Activated CD4-positive, alpha-beta T cell treated with anti-CD3 and anti-CD28 coated beads for 24 hours (primary cell): ENCODE measurements at regions not wholly inside any gene's neighbourhood (a gene's known extent, or its start where the extent isn't known, plus 50 kb on each side); places are given as distances from the start of the nearest gene placed in this dataset.
A peak's percentile ranks its signal among the peaks of the same experiment; 100 is the strongest.

Experiments used
- DNase-seq, 2 donors: peaks; one replicate each; pipeline ENCODE4 v3.0.0-alpha.2; 2020; ENCODE audit warnings: low read depth in 2 of 2

GRCh38 chr9:85260275-85260845 is 481.4 kb downstream of the AGTPBP1 start:
- no peak for DNase-seq

DNA sequence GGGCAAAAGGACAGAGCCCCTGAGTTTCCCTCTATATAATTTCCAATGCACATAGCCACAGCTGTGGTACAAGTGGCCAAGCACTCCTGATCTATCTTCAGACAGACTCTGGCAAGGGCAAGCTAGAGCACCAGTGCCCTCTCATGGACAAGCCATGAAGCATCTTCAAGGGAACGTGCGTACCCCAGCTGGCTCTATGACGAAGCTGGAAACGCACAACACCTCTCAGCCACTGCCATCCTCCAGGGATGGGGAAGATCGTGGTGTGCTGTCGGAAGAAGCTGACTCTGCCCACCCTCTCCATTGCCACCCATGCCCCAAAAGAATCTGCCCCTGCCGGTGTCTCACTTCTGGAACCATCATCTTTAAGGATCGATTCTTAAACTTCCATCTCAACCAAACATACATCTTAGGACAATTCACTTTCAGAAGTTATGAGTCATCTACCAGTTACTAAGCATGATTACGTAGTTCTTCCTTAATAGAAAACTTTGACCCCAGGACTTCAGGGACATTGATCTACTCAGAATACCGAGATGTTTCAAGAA is 482.9 kb downstream of the AGTPBP1 start:
- no peak for DNase-seq

- no peak for DNase-seq
Observed at GRCh38 chr9:85258236-85258635, 483.5 kb downstream of the AGTPBP1 start.

- DNase-seq, result no peak
Observed at GRCh38 chr9:85249313-85249621, 492.5 kb downstream of the AGTPBP1 start.

DNA sequence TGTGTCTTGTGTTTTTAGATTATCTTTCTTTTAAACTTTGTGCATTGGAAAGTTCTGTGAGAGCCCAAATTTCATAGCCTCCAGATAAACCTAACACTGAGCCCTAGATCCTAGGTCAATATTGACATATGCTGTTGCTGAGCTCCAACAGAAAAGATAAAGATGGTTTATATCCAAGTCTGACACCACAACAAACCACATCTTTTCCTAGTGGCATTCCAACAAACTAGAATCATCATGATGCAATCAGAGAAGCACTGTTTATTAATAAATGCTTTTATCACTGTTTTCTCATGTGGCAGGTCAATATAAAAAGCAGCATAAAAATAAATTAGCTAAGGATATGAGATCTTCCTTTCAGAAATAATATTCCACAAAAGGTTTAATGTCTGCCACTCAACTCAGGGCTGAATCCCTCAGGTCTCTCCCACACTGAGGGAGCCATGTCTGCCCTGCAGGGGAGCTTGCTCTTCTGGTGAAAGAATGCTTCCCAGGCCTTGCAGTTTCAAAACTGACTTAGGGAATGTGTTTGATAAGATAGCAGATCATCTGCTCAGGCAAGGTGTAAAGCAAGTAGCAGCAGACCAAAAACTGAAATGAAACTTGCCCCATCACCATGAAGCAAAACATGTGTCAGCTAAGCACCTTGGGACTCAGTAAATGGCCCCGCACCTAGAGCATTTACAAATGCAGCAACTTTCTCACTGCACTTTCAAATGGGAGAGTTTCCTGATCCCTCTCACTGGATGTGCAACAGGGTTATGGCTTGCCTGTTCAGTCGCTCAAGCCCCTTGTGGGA is 493.0 kb downstream of the AGTPBP1 start:
- DNase-seq, result no peak

GRCh38 chr9:85246541-85246940 is 495.2 kb downstream of the AGTPBP1 start:
- no peak for DNase-seq

- no peak for DNase-seq
Observed at GRCh38 chr9:85244856-85245255, 496.9 kb downstream of the AGTPBP1 start.

- no peak for DNase-seq
Observed at GRCh38 chr9:85243977-85244376, 497.8 kb downstream of the AGTPBP1 start.

GRCh38 chr9:85237478-85237877 is 504.3 kb downstream of the AGTPBP1 start:
- DNase-seq, result no peak

GRCh38 chr9:85230081-85230480 is 511.7 kb downstream of the AGTPBP1 start:
- no peak for DNase-seq

DNA sequence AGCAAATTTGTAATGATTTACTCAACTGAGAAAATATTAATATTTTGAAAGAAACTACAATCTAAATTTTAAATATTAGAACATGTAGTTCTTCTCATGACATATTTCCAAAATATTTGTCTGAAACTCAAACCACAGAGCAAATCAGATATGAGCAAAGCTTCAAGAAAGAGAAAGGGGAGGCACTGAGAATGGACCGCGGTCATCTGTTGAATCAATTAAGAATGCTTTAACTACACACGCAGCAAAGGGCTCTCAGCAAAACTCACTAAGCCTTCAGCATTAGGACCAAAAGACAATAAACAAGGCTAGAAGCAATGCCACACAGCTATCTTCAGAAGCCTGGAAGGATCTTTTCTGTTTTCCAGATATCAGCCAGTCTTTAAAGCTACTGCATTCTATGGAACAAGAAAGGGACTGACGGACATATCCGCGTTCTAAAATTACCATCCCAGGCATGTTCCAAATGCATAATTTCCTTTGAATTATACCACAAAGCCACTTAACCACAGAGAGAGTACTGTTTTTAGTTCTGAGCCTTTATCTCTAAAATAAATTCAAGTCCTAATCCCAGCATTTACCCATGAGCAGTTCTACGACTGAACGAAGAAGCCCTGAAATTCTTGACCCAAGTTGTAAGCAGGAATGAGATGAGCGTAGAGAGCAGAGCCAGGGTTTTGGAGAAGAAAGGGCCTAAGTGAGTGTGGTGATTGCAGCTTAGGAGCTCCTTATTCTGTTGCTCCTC is 513.5 kb downstream of the AGTPBP1 start:
- DNase-seq, result no peak

DNA sequence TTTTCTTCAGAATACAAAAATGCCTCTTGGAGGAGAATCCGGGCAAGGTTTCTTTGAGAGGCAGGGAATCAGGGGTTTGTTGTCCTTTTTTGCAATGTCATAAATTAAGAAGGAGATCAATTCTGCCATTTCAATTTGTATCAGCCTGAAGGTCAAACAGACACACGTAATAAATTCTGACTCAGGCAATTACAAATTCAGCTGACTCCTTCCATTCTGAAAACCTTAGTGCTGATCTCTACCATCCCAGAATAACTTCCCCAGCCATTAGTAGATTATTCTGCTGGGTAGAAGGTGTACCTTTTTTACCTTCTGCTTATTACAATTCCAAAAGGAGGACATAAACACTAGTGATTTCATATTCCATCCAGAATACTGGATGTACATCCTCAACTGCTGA is 516.6 kb downstream of the AGTPBP1 start:
- DNase-seq, result no peak

GRCh38 chr9:85224729-85225128 is 517.0 kb downstream of the AGTPBP1 start:
- DNase-seq, result no peak

DNA sequence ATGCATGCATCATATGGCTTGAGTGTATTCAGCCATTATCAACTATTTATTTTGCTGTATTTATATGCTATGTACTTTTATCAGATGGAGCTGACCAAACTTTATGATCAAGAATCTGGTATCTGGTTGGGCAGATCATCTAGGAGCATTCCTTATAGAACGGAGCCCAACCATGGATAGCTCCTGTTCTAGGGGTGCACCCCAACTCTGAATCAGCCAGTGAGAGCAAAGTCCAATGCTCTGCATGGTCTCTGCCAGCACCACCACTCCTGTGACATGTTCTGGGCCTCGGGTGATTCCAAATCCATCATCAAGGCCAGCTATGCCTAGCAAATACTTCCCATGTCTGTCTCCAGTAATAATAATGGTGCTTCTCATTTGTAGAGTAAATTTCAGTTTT is 517.5 kb downstream of the AGTPBP1 start:
- DNase-seq, result no peak

DNA sequence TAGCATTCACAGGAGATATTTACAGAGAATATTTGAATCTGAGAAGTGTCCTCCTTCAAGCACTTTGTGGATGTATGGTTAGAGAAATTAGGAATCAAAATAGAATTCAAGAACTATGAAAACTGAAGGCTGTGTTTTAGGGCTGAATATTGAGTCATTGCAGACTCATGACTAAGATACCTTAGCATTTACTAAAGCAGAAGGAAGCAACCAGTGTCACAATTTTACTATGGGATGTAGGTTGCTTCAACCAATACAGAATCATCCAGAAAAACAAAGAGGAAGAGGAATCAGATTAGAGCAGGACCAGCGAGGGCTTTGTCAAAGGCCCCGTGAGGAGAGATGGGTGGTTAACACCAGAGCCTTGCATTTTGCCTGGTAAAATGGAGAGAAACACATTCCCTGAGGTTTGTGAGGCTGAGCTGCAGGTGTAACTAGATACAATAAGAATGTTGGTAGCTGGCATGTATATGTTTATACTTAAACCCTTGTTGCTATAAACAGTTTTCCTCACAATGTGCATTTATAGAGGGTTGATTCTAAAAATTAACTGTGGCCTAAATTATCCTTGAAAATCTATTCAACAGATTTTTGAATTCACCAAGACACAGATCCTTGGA is 518.1 kb downstream of the AGTPBP1 start:
- no peak for DNase-seq

- no peak for DNase-seq
Observed at GRCh38 chr9:85216601-85217000, 525.2 kb downstream of the AGTPBP1 start.

DNA sequence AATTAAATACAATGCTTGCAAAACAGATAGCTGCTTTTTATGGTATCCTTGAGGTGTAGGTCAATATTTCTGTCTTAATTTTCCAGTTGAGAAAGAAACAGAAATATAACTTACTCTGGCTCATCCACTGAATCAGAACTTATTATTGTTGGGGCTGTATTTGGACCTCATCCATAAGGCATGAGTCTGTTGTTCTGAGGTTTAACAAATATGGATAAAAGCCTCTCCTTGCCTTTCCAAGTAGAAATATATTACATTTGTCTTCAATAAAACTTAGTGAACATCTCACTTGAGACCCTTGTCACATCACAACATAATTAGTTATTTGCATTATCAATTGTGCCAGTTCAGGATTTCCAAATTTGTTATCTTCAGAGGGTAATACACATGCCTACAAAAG is 525.8 kb downstream of the AGTPBP1 start:
- DNase-seq, result no peak

- no peak for DNase-seq
Observed at GRCh38 chr9:85215416-85215815, 526.3 kb downstream of the AGTPBP1 start.

DNA sequence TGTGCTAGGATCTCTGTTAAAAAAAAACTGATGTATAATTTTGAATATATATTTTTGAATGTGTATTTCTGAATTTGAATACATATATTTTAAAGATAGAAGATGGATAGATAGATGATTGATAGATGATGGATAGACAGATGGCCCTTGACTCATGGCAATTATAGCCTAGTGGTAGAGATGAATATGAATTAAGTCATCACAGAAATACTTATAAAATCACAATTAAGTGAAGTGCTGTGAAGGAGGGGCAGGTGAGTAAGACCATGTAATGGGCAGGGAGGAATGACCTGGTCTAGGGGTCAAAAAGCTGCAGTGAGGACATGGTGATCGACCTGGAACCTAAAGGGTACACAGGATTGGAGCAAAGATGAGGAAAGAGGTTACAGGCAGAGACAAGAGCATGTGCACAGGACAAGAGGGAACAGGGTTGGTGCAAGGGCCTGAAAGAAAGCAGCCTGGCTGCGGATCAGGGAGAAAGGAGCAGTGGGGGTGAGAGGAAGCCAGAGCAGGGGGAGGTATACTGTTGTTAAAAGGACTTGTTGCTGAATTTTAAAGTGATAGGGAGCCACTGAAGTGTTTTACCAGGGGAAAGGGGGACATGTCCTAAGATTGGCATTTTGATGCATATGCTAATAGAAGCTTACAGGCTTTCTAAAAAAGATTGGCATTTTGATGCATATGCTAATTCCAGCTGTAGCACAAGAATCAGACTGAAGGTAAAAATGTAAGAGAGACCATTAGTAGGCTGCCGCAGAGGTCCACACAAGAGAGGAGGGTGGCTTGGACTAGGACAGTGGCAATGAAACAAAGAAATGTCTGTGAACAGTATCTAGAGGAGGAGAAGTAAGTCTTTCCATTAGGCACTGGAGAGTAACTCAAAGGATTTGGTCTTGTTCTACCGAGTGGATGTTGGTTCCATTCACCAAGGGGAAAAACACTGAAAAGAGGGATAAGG is 527.8 kb downstream of the AGTPBP1 start:
- no peak for DNase-seq

DNA sequence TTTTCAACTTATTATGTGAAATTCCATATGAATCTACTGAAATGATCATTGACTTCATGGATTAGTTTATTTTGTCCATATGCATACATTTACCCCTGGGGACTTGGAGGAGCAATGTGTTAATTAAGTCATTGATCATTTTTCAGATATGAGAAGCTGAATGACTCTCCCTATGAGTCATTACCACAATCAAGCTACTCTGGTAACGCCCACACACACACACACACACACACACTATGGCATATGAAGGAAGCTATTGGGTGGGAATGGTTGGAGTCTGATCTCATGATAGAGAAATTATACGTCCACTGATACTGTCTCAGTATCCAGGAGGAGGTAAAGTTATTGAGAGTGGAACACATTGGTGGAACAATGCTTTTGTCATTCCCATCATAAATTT is 528.9 kb downstream of the AGTPBP1 start:
- DNase-seq, result peak in 1 of 2 donors; percentile 3

- DNase-seq, result no peak
Observed at GRCh38 chr9:85212209-85212608, 529.5 kb downstream of the AGTPBP1 start.
